HCT116 (cell line): ENCODE measurements at regions not wholly inside any gene's neighbourhood (a gene's known extent, or its start where the extent isn't known, plus 50 kb on each side); places are given as distances from the start of the nearest gene placed in this dataset.

Experiments used
- ATAC-seq: fragments of 200-7000 bp; cut with Tn5 transposase; 2 replicates; pipeline ENCODE4 v1.9.1; 2020; ENCODE audit warnings: mild to moderate bottlenecking, moderate library complexity
- BruUV-seq: library from RNA; stranded (reverse); fragments of 400-500 nt; replicated peaks from 2 replicates; lab custom pipeline; 2021; lab: Mats Ljungman, UMichigan
- CTCF ChIA-PET: fragments of 300-600 bp; sonication (Branson Sonifier 250); formaldehyde crosslinking; loops from one replicate; lab custom pipeline; 2021; ENCODE audit warnings: antibody characterized with exemption; lab: Charles Lee
- POLR2A ChIA-PET: fragments of 300-600, 350-600 bp; sonication (Branson Sonifier 250); formaldehyde crosslinking; loops from one replicate; lab custom pipeline; 2021; ENCODE audit warnings: antibody characterized with exemption; lab: Charles Lee
- RAD21 ChIA-PET, 2 experiments: fragments of 300-600 bp; sonication (Branson Sonifier 250); formaldehyde crosslinking; loops; one replicate each; lab custom pipeline; 2023; ENCODE audit warnings: low total read pairs in 2 of 2; ENCODE audit not compliant: uncharacterized antibody in 2 of 2, unreplicated experiment in 2 of 2, low non-redundant PET in 1 of 2; lab: Charles Lee
- DNase-seq: peaks from one replicate; pipeline ENCODE4 v3.0.0-alpha.2; 2010; ENCODE audit warnings: low read depth, low spot score
- H2AFZ ChIP-seq: fragments of 200-600 bp; shearing (Covaris generic), sonication (generic); 2 replicates; pipeline ENCODE4 v1.6.1; 2017; ENCODE audit warnings: low read depth, mixed run types, mixed read lengths, antibody characterized with exemption, low read length; ENCODE audit not compliant: poor library complexity, severe bottlenecking
- H3K27ac ChIP-seq: 2 replicates; pipeline ENCODE4 v1.5.1; 2012; ENCODE audit warnings: low read depth, low read length
- H3K27me3 ChIP-seq: fragments of 200-600 bp; sonication (generic); 2 replicates; pipeline ENCODE4 v1.6.1; 2016; ENCODE audit warnings: mixed run types, low read length, mixed read lengths; ENCODE audit not compliant: insufficient read depth
- H3K36me3 ChIP-seq, 2 experiments: fragments of 200-500 bp in 1 of 2; fragments of 200-600 bp in 1 of 2; sonication (Bioruptor generic) in 1 of 2; sonication (generic) in 1 of 2; 2 replicates each; pipeline versions ENCODE4 v1.5.1 to v1.6.1; 2014 to 2016; ENCODE audit warnings: low read length in 2 of 2, inconsistent platforms in 1 of 2, mixed read lengths in 1 of 2, mixed run types in 1 of 2; ENCODE audit not compliant: insufficient read depth in 2 of 2, control insufficient read depth in 1 of 2
- H3K4me1 ChIP-seq, 2 experiments: fragments of 200-600 bp in 1 of 2; sonication (generic) in 1 of 2; 2 replicates each; pipeline versions ENCODE4 v1.5.1 to v1.6.1; 2012 to 2017; ENCODE audit warnings: low read length in 2 of 2, inconsistent platforms in 1 of 2, mild to moderate bottlenecking in 1 of 2, mixed read lengths in 1 of 2, mixed run types in 1 of 2, moderate library complexity in 1 of 2; ENCODE audit not compliant: insufficient read depth in 2 of 2, control insufficient read depth in 1 of 2
- H3K4me2 ChIP-seq: fragments of 200-600 bp; sonication (generic); 2 replicates; pipeline ENCODE4 v1.6.1; 2017; ENCODE audit warnings: mixed run types, low read length, mixed read lengths
- H3K4me3 ChIP-seq, 2 experiments: fragments of 200-600 bp in 1 of 2; sonication (generic) in 1 of 2; replicated peaks in 1 of 2; 2 replicates each; pipeline ENCODE4 v1.5.1; 2011 to 2016; ENCODE audit warnings: low read length in 2 of 2, control low read depth in 1 of 2, low read depth in 1 of 2, mild to moderate bottlenecking in 1 of 2, mixed read lengths in 1 of 2, mixed run types in 1 of 2
- H3K79me2 ChIP-seq: fragments of 200-600 bp; sonication (generic); 2 replicates; pipeline ENCODE4 v1.6.1; 2017; ENCODE audit warnings: mild to moderate bottlenecking, mixed run types, low read length, moderate library complexity, mixed read lengths; ENCODE audit not compliant: insufficient read depth
- H3K9ac ChIP-seq: fragments of 200-600 bp; sonication (generic); 2 replicates; pipeline ENCODE4 v1.6.1; 2016; ENCODE audit warnings: low read length, mixed read lengths
- H3K9me2 ChIP-seq: fragments of 200-600 bp; sonication (generic), shearing (Covaris generic); 2 replicates; pipeline ENCODE4 v1.6.1; 2017; ENCODE audit warnings: mixed run types, mild to moderate bottlenecking, moderate library complexity; ENCODE audit not compliant: insufficient read depth
- H3K9me3 ChIP-seq, 2 experiments: fragments of 200-500 bp in 1 of 2; fragments of 200-600 bp in 1 of 2; sonication (Bioruptor generic) in 1 of 2; sonication (generic) in 1 of 2; 2 replicates each; pipeline ENCODE4 v1.6.1; 2014 to 2017; ENCODE audit warnings: low read length in 2 of 2, mixed read lengths in 2 of 2, inconsistent platforms in 1 of 2, low read depth in 1 of 2, mild to moderate bottlenecking in 1 of 2, mixed run types in 1 of 2, moderate library complexity in 1 of 2; ENCODE audit not compliant: control insufficient read depth in 1 of 2, insufficient read depth in 1 of 2
- H4K20me1 ChIP-seq: fragments of 200-600 bp; sonication (generic), shearing (Covaris generic); 2 replicates; pipeline ENCODE4 v1.6.1; 2017; ENCODE audit warnings: mixed run types, mild to moderate bottlenecking, moderate library complexity; ENCODE audit not compliant: insufficient read depth
- ATF3 ChIP-seq: IDR thresholded peaks from 2 replicates; pipeline ENCODE4 v1.6.1; 2012
- CBX3 ChIP-seq: IDR thresholded peaks from 2 replicates; pipeline ENCODE4 v1.6.1; 2012; ENCODE audit warnings: low read depth
- CEBPB ChIP-seq: IDR thresholded peaks from 2 replicates; pipeline ENCODE4 v1.6.1; 2012; ENCODE audit warnings: low read depth
- CTCF ChIP-seq, 3 experiments: fragments of 200-600 bp in 1 of 3; sonication (generic) in 1 of 3; IDR thresholded peaks in 2 of 3; conservative IDR thresholded peaks in 1 of 3; 2 replicates each; pipeline ENCODE4 v1.5.1; 2012 to 2017; ENCODE audit warnings: low read depth in 2 of 3, low read length in 2 of 3, antibody characterized with exemption in 1 of 3, borderline replicate concordance in 1 of 3, control low read depth in 1 of 3, mild to moderate bottlenecking in 1 of 3, mixed read lengths in 1 of 3, mixed run types in 1 of 3, moderate library complexity in 1 of 3; ENCODE audit not compliant: insufficient read depth in 1 of 3
- EGR1 ChIP-seq: IDR thresholded peaks from 2 replicates; pipeline ENCODE4 v1.6.1; 2012; ENCODE audit warnings: low read depth
- ELF1 ChIP-seq: IDR thresholded peaks from 2 replicates; pipeline ENCODE4 v1.6.1; 2012; ENCODE audit warnings: low read depth, borderline replicate concordance
- EZH2 ChIP-seq: fragments of 200-600 bp; sonication (generic); IDR thresholded peaks from 2 replicates; pipeline ENCODE4 v1.6.1; 2017; ENCODE audit warnings: antibody characterized with exemption, mixed run types
- JUND ChIP-seq: IDR thresholded peaks from 2 replicates; pipeline ENCODE4 v1.6.1; 2012
- POLR2A ChIP-seq: IDR thresholded peaks from 2 replicates; pipeline ENCODE4 v1.7.0; 2011; ENCODE audit warnings: borderline replicate concordance; ENCODE audit not compliant: insufficient read depth, insufficient read length; ENCODE audit errors: extremely low read depth
- POLR2AphosphoS5 ChIP-seq: IDR thresholded peaks from 2 replicates; pipeline ENCODE4 v1.6.1; 2011; ENCODE audit warnings: mild to moderate bottlenecking, low read depth, low read length, moderate library complexity
- RAD21 ChIP-seq: IDR thresholded peaks from 2 replicates; pipeline ENCODE4 v1.6.1; 2012; ENCODE audit warnings: low read depth, mild to moderate bottlenecking
- REST ChIP-seq: IDR thresholded peaks from 2 replicates; pipeline ENCODE4 v1.6.1; 2012; ENCODE audit warnings: low read depth
- SIN3A ChIP-seq: IDR thresholded peaks from 2 replicates; pipeline ENCODE4 v1.6.1; 2012; ENCODE audit warnings: low read depth
- SRF ChIP-seq: IDR thresholded peaks from 2 replicates; pipeline ENCODE4 v1.6.1; 2012; ENCODE audit warnings: low read depth
- TCF7L2 ChIP-seq: IDR thresholded peaks from 2 replicates; pipeline ENCODE4 v1.7.0; 2011; ENCODE audit warnings: borderline replicate concordance, inconsistent platforms; ENCODE audit not compliant: insufficient read depth, insufficient read length; ENCODE audit errors: extremely low read depth
- YY1 ChIP-seq: IDR thresholded peaks from 2 replicates; pipeline ENCODE4 v1.6.1; 2011; ENCODE audit warnings: low read length, low read depth, moderate library complexity, mild to moderate bottlenecking; ENCODE audit not compliant: insufficient replicate concordance; ENCODE audit errors: extremely low read depth
- ZBTB33 ChIP-seq: IDR thresholded peaks from 2 replicates; pipeline ENCODE4 v1.6.1; 2011; ENCODE audit warnings: mild to moderate bottlenecking, low read length, moderate library complexity; ENCODE audit not compliant: insufficient replicate concordance; ENCODE audit errors: extremely low read depth
- ZNF274 ChIP-seq: fragments of 200-500 bp; sonication (Bioruptor generic); IDR thresholded peaks from 2 replicates; pipeline ENCODE4 v1.6.1; 2014; ENCODE audit warnings: mild to moderate bottlenecking, low read depth, low read length, inconsistent platforms
- intact Hi-C: fragments of 100-400 bp; cut with micrococcal nuclease; formaldehyde crosslinking; loops from 2 replicates; pipeline ENCODE4 v1.10.0; 2022

GRCh38 chr2:217178341-217178740 is 318.5 kb upstream of the TNP1 start:
- Histone ChIP-seq H3K4me3 (no peak overlapping the region), H3K9ac (no peak overlapping the region), H3K9me3 (peaks cover 0 to 4% of the 10 kb centered on the region in 2 experiments; a peak in 1 of 4 replicates), H3K79me2 (no peaks in the 10 kb centered on the region), H3K9me2 (no peaks in the 10 kb centered on the region), H3K4me2 (no peak overlapping the region), H3K36me3 (no peaks in the 10 kb centered on the region), H3K27me3 (no peaks in the 10 kb centered on the region; the same call in 1 of the 2 replicates), H3K4me1 (no peaks in the 10 kb centered on the region), H2AFZ (no peak overlapping the region), H3K27ac (no peak overlapping the region), H4K20me1 (no peaks in the 10 kb centered on the region)
- RAD21 ChIA-PET: no interaction called here
- no peak for DNase-seq
- POLR2A ChIA-PET: no interaction called here
- TF ChIP-seq EGR1 (no peak), ZBTB33 (no peak), ZNF274 (no peak), JUND (no peak), REST (no peak), ATF3 (no peak), TCF7L2 (no peak), CTCF (IDR thresholded peaks at IDR 0.05 in 2 of 3, conservative IDR thresholded peaks at IDR 0.05 in 1 of 3; ENCODE audit: borderline replicate concordance in 1 of 3, insufficient read depth in 1 of 3, low read depth in 2 of 3, low read length in 2 of 3) (no peak), CEBPB (no peak), EZH2 (no peak), RAD21 (no peak), CBX3 (no peak), POLR2A (no peak), SRF (no peak), YY1 (no peak), POLR2AphosphoS5 (no peak), SIN3A (no peak), ELF1 (no peak)
- ATAC-seq: no peak
- intact Hi-C loops: no loop called here
- no TSS peak for BruUV-seq
- CTCF ChIA-PET: no interaction called here
